Activated CD8-positive, alpha-beta memory T cell treated with anti-CD3 and anti-CD28 coated beads for 48 hours (primary cell): ENCODE measurements at regions not wholly inside any gene's neighbourhood (a gene's known extent, or its start where the extent isn't known, plus 50 kb on each side); places are given as distances from the start of the nearest gene placed in this dataset.
"Not testable (repeated sequence)": the region's sequence is repeated elsewhere in the genome, so short reads cannot be mapped to it uniquely, and the experiment has no call there.

Experiments
- DNase-seq, 3 experiments: peaks; one replicate each; pipeline ENCODE4 v3.0.0-alpha.2; 2020; ENCODE audit warnings: low read depth in 2 of 3, low spot score in 2 of 3

- DNase-seq = no peak
These were observed 157.3 kb upstream of the DDHD1 start for GRCh38 chr14:53310412-53310811.

GRCh38 chr14:53306911-53307310 lies 153.8 kb upstream of the DDHD1 start:
- DNase-seq = no peak

GRCh38 chr14:53306267-53306721 lies 153.2 kb upstream of the DDHD1 start:
- peak in 1 of 3 experiments; percentile 10 for DNase-seq

DNA sequence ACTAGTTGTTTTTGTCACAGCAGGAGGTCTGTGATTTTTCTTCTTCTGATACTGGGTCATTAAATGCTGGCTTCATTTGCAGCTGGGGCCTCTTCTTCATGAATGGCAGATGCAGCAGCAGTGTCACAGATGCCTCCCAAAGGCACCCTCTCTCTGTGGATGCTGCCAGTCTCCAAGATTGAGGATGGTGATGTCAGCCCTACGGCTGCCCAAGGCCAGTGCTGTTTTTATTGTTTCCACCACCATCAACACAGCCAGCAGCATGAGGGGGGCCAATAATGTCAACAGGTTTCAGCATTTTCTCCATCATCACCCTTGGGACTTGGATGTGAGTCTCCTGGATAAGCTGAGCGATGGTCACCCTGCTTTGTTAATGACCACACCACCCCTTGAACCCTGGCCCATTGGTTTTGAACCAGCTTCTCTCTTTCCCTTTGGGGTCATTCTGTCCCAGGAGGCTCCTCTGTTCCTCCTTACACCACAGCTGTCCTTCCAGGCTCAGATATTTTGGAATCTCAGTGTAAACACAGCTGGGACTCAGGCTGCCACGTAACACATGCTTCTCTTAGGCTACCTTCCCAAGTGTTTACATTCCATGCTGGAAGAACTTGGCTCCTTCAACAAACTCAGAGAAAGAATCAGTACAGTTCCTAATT lies 151.7 kb upstream of the DDHD1 start:
- DNase-seq = no peak

- peak in 1 of 3 experiments; percentile 8 for DNase-seq
These were observed 143.0 kb upstream of the DDHD1 start for GRCh38 chr14:53295985-53296582.

DNA sequence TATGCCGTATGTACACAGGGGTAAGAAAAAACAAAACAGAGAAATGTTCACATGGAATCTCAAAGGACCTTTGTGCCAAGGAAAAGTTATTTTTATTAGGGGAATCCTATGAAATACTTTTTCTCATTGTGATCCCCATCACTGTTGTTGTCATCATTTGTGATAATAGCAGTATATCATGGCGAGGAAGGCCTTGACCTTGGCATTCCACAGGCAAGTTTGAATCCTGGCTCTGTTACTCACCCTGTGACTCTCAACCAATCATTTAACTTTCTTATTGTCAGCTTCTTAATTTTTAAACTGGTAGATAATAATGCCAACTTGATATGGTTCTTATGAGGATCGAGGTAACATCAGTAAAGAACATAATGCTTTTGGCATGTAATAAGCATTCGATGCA lies 142.2 kb upstream of the DDHD1 start:
- DNase-seq = no peak

DNA sequence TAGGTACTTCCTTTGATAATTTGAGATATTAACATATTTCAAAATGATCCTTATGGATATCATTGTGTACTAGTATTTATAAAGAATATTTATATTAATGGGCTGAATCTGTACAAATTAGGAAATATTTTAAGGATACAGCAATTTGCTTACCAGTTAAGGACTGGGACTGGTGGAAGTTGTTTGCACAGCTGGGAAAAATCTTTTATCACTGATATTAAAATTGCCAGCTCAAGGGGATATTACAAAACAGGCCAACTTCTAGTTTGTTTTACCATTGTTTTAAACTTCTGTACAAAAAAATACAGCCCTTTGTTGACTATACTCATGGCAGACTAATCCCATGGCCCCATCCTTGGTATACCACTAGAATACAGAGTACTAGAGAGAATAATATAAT lies 133.2 kb upstream of the DDHD1 start:
- DNase-seq = no peak

DNA sequence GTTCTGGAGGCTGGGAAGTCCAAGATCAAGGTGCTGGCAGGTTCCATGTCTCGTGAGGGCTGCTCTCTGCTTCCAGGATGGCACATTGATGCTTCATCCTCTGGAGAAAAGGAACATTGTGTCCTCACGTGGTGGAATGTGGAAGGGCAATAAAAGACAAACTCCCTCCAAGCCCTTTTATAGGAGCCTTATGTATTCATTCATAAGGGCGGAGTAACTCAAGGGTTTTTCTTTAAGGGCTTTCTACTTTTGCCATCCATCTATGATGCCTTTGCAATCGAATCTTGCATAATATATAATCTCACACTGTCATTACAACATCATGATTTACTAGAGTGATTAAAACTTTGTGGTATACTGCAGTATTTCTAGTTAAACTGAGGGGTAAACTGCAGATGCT lies 132.7 kb upstream of the DDHD1 start:
- no peak for DNase-seq

- no peak for DNase-seq
These were observed 131.9 kb upstream of the DDHD1 start for GRCh38 chr14:53285064-53285463.

DNA sequence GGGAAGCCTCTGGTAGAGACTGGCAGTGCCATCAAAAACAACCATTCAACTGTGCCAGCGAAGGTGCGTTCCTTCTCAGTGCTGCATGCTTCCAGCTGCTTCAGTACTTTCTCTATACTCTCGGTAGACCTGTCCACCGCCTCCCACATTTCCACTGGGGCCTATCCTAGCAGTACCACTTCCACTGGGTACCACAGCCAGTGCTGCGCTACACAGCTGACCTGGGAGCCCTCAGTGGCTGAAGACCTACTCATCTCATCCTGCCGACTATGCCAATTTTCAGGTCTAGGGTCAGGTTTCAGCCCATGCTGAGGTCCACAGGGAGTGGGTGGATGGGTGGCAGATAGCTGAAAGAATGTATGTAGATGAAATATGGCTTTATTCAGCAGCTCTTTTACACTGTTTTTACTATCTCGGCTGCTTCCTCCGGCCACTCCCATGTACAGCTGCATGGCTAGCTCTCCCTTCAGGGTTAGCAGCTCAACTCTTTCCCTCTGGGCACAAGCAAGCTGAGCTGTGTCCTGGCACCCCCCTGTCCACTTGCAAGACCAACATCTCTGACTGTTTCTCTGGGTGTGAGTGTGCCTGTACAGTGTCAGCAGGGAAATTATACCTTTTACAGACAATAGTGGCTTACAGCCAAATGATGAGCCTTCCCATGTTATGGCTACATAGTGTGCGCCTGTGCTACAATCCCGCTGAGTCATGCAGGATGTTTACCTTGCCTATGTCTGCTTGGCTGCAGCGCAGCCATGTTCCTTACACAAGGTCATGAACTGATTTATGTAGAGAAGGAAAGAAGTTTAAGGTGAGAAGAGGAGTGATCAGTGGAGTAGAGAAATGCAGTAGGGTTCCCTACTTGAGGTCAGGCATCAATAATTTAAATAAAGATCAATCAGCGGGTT lies 125.7 kb upstream of the DDHD1 start:
- no peak for DNase-seq

GRCh38 chr14:53273671-53274072 lies 120.5 kb upstream of the DDHD1 start:
- DNase-seq = no peak

DNA sequence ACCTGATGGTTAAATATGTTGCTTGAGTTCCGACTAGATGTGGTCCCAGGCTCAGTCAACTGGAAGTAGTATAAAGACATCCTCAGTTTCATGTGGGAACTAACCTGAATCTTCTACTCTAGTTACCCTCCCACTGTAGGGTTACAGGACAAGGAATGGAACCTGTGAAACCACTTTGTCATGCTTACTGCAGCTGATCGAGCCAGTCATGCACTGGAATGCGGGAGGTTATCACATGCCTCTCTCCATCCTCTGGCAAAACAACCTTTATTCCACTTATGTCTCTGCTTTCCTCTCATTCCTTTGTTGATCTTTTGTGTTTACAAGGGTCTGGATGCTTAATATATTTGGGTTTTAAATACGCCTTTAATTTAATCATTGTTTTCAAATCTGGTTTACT lies 111.9 kb upstream of the DDHD1 start:
- no peak for DNase-seq

- DNase-seq = no peak
These were observed 107.8 kb upstream of the DDHD1 start for GRCh38 chr14:53260928-53261327.

- no peak for DNase-seq
These were observed 107.2 kb upstream of the DDHD1 start for GRCh38 chr14:53260286-53260685.

DNA sequence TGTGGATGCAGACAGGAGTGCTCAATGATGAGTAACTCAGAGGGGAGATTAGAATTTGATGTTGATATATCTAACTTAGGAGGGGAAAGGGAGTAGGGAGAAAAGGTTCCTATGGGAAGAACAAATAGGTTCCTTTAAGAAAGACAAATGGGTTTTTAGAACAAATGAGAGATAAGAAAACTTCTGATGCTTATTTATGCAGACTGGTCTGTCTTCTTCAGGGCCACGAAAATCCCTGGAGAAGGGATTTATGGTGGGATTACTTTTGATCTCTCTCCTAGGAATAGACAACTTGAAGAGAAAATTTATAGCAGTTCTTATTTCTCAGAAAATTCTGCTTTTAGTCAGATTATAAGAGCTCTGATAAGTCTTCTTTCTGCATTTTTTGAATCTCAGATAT lies 99.0 kb upstream of the DDHD1 start:
- DNase-seq = no peak

- no peak for DNase-seq
These were observed 95.9 kb upstream of the DDHD1 start for GRCh38 chr14:53249059-53249458.

DNA sequence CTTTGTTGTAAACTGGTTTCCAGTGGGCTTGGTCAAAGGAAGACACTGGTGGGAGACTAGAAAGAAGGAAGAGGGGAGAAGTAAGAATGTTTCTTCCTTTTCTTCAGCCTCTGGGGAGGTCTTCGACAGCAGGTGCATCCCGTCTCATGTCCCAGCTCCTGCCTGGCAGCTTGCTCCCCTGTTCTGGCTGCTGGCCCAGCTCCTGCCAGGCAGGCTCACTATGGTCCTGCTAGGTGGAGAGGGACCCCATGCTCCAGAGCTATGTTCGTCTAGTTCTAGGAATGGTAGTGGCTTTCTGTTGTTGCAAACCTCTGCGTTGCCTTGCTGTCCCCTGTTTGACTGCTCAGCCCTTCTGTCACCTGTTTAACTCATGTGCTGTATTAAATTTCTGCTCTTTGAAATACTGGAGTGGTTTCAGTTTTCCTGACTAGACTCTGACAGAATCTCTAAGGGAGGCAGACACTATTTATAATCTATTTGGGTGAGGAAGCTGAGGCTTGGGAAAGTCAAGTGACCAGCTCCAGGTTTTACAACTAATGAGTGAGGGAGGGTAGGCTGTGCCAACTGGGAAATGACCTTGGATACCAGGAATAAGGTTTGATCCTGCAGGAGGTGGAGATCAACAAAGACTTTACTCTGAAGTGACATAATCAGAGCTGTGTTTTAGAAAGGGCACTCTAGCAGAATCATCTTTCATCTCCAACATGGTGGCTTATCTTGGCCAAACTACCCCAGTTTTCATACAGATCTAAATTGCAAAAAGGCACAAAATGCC lies 94.7 kb upstream of the DDHD1 start:
- DNase-seq = no peak

GRCh38 chr14:53242898-53243297 lies 89.8 kb upstream of the DDHD1 start:
- not testable (repeated sequence) for DNase-seq

GRCh38 chr14:53237488-53237887 lies 84.4 kb upstream of the DDHD1 start:
- no peak for DNase-seq

GRCh38 chr14:53236708-53237107 lies 83.6 kb upstream of the DDHD1 start:
- no peak for DNase-seq

DNA sequence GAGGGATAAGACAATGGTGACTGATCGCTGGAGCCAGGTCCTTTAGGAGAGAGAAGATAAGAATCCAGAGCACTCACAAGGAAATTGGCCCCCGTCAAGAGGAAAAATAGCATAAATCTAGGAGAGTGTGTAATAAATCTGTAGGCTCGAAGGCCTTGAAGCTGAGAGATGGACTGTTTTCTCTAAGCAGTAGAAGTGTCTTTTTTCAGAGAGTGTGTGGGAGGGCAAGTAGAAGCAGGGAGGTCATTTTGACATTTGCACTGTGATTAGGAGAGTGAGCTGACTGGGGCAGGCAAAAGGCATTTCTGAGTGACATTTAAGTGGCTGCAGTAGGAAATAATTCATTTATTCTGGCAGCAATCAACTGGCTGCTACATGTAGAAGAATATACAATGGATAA lies 78.0 kb upstream of the DDHD1 start:
- DNase-seq = no peak
